ENCODE measurements at regions not wholly inside any gene's neighbourhood (a gene's known extent, or its start where the extent isn't known, plus 50 kb on each side); places are given as distances from the start of the nearest gene placed in this dataset.

DNA sequence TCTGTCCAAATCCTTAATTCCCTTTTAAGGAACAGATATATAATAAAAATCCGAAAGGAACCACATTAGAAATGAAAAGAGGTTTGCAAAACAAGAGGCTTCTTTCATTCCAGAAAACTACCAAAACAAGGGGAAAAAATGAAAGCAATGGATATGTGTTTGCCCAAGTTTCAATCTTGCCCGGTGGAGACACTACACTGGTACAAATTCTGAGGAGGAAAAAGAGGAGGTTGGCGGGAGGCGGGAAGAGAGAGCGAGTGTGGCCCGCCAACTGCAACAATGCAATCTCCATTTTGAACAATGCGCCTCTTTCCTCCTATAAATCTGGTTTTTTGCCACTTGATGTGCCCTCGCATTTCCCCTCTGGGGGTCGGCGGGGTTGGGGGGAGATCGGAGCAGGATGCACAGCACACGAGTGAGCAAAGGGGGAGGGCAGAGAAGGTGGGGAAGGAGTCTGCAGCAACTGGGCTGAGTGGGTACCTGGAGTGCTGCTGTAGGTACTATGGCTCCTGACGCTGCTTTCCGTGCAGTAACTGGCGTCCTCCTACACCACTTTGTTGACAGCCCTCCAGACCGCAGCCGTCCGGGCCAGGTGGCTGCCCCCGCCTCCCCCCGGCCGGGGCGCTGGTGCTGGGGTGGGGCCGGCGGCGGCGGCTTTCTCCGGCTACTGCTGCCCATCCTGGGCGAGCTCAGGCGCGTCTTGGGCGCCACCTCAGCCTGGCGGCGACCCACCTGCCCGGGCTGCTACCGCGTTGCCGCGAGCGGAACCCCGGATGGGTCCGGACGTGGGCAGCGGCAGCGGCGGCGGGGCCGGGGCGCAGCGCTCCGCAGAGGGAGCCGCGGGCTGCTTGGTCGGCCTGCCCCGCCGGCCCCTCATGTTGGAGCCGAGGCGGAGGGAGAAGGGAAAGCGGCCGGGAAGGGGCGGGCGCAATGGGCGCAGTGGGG, 93.8 kb upstream of the PLEKHM1 start:
- H4K20me1 ChIP-seq (ENCODE audit: control insufficient read depth, insufficient read depth, low read length, poor library complexity, severe bottlenecking), result peaks cover 10% of the 10 kb centered on the region
- ATAC-seq (ENCODE audit: low read depth) (peak; percentile 70), DNase-seq (peak; percentile 85)
- H3K79me2 ChIP-seq (ENCODE audit: control insufficient read depth, insufficient read depth, low read length), result peaks cover 35% of the 10 kb centered on the region
- H3K9me3 ChIP-seq (ENCODE audit: control extremely low read depth in 1 of 3, control insufficient read depth in 2 of 3, insufficient read depth in 1 of 3, low read length in 2 of 3), result no peaks in the 10 kb centered on the region
- H3K4me3 ChIP-seq (ENCODE audit: control extremely low read depth in 1 of 5, extremely low read depth in 1 of 5, insufficient read depth in 1 of 5, low read depth in 2 of 5, low read length in 4 of 5), result peak overlapping the region; percentile 71 to 90 (median 83)
- TF ChIP-seq, protein P1, sequence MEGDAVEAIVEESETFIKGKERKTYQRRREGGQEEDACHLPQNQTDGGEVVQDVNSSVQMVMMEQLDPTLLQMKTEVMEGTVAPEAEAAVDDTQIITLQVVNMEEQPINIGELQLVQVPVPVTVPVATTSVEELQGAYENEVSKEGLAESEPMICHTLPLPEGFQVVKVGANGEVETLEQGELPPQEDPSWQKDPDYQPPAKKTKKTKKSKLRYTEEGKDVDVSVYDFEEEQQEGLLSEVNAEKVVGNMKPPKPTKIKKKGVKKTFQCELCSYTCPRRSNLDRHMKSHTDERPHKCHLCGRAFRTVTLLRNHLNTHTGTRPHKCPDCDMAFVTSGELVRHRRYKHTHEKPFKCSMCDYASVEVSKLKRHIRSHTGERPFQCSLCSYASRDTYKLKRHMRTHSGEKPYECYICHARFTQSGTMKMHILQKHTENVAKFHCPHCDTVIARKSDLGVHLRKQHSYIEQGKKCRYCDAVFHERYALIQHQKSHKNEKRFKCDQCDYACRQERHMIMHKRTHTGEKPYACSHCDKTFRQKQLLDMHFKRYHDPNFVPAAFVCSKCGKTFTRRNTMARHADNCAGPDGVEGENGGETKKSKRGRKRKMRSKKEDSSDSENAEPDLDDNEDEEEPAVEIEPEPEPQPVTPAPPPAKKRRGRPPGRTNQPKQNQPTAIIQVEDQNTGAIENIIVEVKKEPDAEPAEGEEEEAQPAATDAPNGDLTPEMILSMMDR (IDR thresholded peaks at IDR 0.05), result no peak
- TF ChIP-seq EZH2 (IDR thresholded peaks at IDR 0.05; ENCODE audit: borderline replicate concordance, insufficient read depth, low read depth, low read length, poor library complexity, severe bottlenecking), result no peak
- Mint-ChIP-seq H3K4me1 (peaks cover 46% of the 10 kb centered on the region), H3K4me3 (peak overlapping the region; percentile 99), H3K27ac (peak overlapping the region; percentile 100), H3K9me3 (ENCODE audit: insufficient read depth) (no peaks in the 10 kb centered on the region), H3K27me3 (no peaks in the 10 kb centered on the region)
- ChIA-PET CTCF (interaction anchor here (1.0 kb wide), 1 partner anchor 8 kb away, joined by 4 read pairs; no protein-coding TSS in a partner anchor), POLR2A (interaction anchor here (0.6 to 1.3 kb wide), 3 partner anchors 545 to 683 kb away, joined by 3 to 7 read pairs (median 3); no protein-coding TSS in a partner anchor)
- peak overlapping the region; percentile 86 for H3K4me2 ChIP-seq (replicated peaks; ENCODE audit: low read depth, low read length, poor library complexity, severe bottlenecking)
- WGBS (ENCODE audit: insufficient coverage), result under 1% methylated on average over 56 of the region's 62 CpGs
- peaks cover 0 to 2% of the 10 kb centered on the region in 2 experiments for H3K36me3 ChIP-seq (replicated peaks in 1 of 2; ENCODE audit: control extremely low read depth in 1 of 2, control insufficient read depth in 1 of 2, extremely low read depth in 1 of 2, insufficient read depth in 2 of 2, low read length in 1 of 2)
- H2AFZ ChIP-seq (ENCODE audit: insufficient read depth, low read depth, low read length, poor library complexity, severe bottlenecking), result peak overlapping the region; percentile 80
- H3K9ac ChIP-seq (ENCODE audit: low read length), result peak overlapping the region; percentile 82
- peaks cover 15 to 19% of the 10 kb centered on the region in 2 donors for H3K4me1 ChIP-seq (ENCODE audit: control insufficient read depth in 2 of 2, insufficient read depth in 2 of 2, low read length in 2 of 2)
- H3K27me3 ChIP-seq (replicated peaks in 1 of 4; ENCODE audit: control extremely low read depth in 1 of 4, control insufficient read depth in 3 of 4, insufficient read depth in 4 of 4, low read length in 3 of 4), result no peaks in the 10 kb centered on the region
- intact Hi-C loops (cut with micrococcal nuclease), result no loop called here
- peak overlapping the region; percentile 90 to 92 for H3K27ac ChIP-seq (ENCODE audit: low read length in 2 of 2)
